ENCODE measurements at regions not wholly inside any gene's neighbourhood (a gene's known extent, or its start where the extent isn't known, plus 50 kb on each side); places are given as distances from the start of the nearest gene placed in this dataset.

DNA sequence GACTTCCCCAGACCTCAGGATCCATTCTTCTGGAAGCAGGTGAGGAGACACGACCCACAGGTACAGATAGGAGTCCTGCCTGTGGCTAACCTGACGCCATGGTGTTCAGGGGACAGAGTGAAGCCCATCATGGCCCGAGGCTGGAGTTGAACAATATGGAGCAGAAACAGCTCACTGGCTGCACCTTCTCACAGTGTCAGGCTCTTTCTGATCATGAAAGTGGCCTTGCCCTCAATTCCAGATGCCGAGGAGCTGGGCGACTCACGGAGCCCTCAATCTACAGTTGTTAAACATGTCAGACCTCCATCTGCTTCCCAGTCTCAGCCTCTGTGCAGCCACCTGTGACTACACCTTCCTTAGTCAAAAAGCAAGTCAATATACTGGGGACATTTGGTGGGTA, 110.8 kb upstream of the SMAD3 start:
- no peak for DNase-seq
- no peaks in the 10 kb centered on the region for H3K27me3 ChIP-seq
- TF ChIP-seq, protein P1, sequence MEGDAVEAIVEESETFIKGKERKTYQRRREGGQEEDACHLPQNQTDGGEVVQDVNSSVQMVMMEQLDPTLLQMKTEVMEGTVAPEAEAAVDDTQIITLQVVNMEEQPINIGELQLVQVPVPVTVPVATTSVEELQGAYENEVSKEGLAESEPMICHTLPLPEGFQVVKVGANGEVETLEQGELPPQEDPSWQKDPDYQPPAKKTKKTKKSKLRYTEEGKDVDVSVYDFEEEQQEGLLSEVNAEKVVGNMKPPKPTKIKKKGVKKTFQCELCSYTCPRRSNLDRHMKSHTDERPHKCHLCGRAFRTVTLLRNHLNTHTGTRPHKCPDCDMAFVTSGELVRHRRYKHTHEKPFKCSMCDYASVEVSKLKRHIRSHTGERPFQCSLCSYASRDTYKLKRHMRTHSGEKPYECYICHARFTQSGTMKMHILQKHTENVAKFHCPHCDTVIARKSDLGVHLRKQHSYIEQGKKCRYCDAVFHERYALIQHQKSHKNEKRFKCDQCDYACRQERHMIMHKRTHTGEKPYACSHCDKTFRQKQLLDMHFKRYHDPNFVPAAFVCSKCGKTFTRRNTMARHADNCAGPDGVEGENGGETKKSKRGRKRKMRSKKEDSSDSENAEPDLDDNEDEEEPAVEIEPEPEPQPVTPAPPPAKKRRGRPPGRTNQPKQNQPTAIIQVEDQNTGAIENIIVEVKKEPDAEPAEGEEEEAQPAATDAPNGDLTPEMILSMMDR (IDR thresholded peaks at IDR 0.05): no peak
- intact Hi-C loops (cut with DNase I): no loop called here
- H3K4me3 ChIP-seq: no peak overlapping the region
- H3K9me3 ChIP-seq: no peaks in the 10 kb centered on the region
- no peak overlapping the region for H3K27ac ChIP-seq
- ATAC-seq: no peak
- no peaks in the 10 kb centered on the region for H3K36me3 ChIP-seq
- H3K4me1 ChIP-seq: no peaks in the 10 kb centered on the region

DNA sequence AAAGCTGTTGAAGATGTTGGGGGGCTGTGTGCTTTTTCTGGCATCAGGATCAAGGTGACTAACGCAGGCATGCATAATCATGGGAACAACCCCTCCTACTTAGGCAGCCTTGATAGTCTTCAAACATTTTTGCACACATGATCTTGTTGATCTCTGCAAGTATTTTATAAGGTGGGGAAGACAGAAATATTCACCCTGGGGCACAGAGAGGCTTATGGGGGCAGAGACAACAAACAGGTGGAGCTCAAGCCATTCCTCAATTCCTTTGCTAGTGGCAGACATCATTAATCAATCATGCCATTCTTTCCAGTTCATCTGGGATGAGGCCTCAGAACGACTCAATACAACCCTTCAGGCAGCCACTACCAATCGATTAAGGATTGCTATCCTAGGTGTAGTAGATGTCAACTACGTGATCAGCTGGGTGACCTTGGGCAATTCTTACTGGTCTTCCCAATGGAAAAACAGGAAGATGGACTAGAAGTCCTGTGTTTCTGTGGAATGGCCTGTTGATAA, 110.3 kb upstream of the SMAD3 start:
- Histone ChIP-seq H3K36me3 (no peaks in the 10 kb centered on the region), H3K4me1 (no peaks in the 10 kb centered on the region), H3K4me3 (no peak overlapping the region), H3K27ac (no peak overlapping the region), H3K9me3 (no peaks in the 10 kb centered on the region), H3K27me3 (no peaks in the 10 kb centered on the region)
- intact Hi-C loops (cut with DNase I): no loop called here
- TF ChIP-seq, protein P1 (IDR thresholded peaks at IDR 0.05): no peak
- DNase-seq: no peak
- no peak for ATAC-seq

DNA sequence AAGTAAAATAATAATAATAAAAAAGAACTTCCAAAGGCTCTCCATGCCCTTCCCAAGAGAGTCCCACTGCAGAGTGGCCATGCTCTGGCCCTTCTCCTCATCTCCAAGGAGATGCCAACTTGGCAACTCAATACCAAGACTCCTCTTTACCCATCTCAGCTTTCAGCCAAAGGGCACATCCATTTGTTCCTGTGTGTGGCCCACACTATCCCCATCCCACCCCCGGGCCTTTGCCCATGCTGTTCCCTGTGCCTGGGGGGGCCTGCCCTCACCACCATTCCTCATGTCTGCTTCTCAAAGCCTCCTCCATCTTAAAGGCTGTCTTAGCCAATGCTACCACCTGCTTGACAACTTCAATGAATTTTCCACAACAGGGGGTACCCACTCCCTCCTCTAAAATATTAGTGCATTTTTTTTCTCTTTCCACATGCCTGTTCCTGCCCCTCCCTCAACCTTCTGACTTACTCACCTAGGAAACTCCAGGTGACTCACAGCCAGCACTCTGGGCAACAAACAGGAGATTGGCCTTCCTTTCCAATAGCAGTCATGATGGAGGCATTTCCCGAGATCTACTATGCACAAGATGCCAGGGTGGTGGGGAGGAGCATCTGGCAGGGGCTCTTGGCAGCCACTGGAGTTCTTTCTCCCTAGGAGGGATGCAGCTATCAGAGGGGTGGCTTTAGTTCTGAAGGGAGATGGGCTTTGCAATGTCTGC, 109.4 kb upstream of the SMAD3 start:
- intact Hi-C loops (cut with DNase I): no loop called here

DNA sequence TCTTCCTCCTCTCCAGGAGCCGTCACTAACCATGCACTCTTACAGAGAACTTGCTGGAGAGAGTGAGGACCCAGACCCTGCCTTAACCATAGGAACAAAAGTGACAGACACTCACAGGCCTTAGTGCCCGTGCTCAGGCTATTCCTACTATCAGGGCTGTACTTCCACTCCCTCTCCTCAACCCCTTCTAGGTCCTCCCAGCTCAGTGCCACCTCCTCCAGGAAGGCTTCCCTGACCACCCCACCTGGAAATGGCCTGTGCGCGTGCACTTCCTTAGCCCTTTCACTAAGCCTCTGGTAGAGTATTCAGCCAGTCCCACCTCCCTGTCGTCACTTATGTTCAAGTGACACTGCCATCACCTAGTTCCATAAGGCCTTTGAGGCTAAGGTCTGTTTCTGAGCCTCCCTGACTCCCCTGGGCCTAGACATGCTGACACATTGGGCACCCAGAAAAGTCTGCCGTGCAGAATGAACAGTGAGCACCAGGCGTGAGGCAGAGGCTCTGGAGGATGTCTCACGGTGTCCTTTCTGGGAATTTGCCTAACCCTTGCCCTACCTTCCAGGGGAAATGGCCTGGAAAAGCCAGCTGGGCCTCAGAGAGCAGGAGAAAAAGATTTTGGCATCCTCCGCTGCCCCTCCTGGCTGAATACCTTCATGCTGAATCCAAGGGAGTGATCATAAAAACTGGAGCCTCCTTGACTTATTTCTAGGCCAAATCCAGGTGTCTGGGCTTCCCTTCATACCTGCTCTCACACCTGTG, 108.6 kb upstream of the SMAD3 start:
- DNase-seq: no peak
- H3K36me3 ChIP-seq: no peaks in the 10 kb centered on the region
- intact Hi-C loops (cut with DNase I): no loop called here

More for the DNA sequence above, 109.4 kb upstream of the SMAD3 start:
- Histone ChIP-seq H3K9me3 (no peaks in the 10 kb centered on the region), H3K4me3 (no peak overlapping the region), H3K4me1 (no peaks in the 10 kb centered on the region), H3K27ac (no peak overlapping the region), H3K36me3 (no peaks in the 10 kb centered on the region), H3K27me3 (no peaks in the 10 kb centered on the region)
- ATAC-seq (no peak), DNase-seq (no peak)
- TF ChIP-seq, protein P1 (IDR thresholded peaks at IDR 0.05): no peak

DNA sequence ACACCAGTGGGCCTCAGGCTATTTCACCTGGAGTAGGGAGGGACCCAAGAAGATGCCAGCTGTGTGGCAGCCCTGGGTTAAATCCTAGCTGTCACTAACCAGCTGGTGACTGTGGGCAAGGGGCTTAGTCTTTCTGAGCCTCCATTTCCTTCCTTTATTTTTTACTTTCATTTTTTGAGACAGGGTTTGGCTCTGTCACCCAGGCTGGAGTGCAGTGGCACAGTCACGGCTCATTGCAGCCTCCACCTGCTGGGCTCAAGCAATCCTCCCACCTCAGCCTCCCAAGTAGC, 108.0 kb upstream of the SMAD3 start:
- DNase-seq (no peak), ATAC-seq (no peak)
- H3K4me1 ChIP-seq: no peaks in the 10 kb centered on the region
- no peak overlapping the region for H3K4me3 ChIP-seq
- H3K27ac ChIP-seq: no peak overlapping the region
- intact Hi-C loops (cut with DNase I): no loop called here
- TF ChIP-seq, protein P1 (IDR thresholded peaks at IDR 0.05): no peak
- H3K9me3 ChIP-seq: no peaks in the 10 kb centered on the region
- H3K27me3 ChIP-seq: no peaks in the 10 kb centered on the region
- no peaks in the 10 kb centered on the region for H3K36me3 ChIP-seq

More for the DNA sequence above, 108.6 kb upstream of the SMAD3 start:
- no peaks in the 10 kb centered on the region for H3K4me1 ChIP-seq
- no peaks in the 10 kb centered on the region for H3K9me3 ChIP-seq
- no peak overlapping the region for H3K27ac ChIP-seq
- TF ChIP-seq, protein P1 (IDR thresholded peaks at IDR 0.05): no peak
- no peak for ATAC-seq
- H3K4me3 ChIP-seq: no peak overlapping the region
- H3K27me3 ChIP-seq: no peaks in the 10 kb centered on the region
